GM12878 (cell line): ENCODE measurements at regions not wholly inside any gene's neighbourhood (a gene's known extent, or its start where the extent isn't known, plus 50 kb on each side); places are given as distances from the start of the nearest gene placed in this dataset.

Experiments
- ATAC-seq: fragments of 200-7000 bp; cut with Tn5 transposase; 3 replicates; pipeline ENCODE4 v1.9.1; 2020; ENCODE audit warnings: mild to moderate bottlenecking, moderate library complexity
- BruUV-seq: library from RNA; stranded (reverse); fragments of 400-500 nt; replicated peaks from 2 replicates; lab custom pipeline; 2021; lab: Mats Ljungman, UMichigan
- CTCF ChIA-PET: fragments of 300-600 bp; sonication (Branson Sonifier 250); formaldehyde crosslinking; extraction: SDS; loops from one replicate; lab custom pipeline; 2021; ENCODE audit warnings: inconsistent platforms; lab: Yijun Ruan, JAX
- POLR2A ChIA-PET: fragments of 350-600 bp; formaldehyde crosslinking; extraction: SDS; loops from one replicate; lab custom pipeline; 2021; ENCODE audit warnings: inconsistent platforms; lab: Charles Lee
- RAD21 ChIA-PET: fragments of 300-600 bp; sonication (Branson Sonifier 250); formaldehyde crosslinking; loops from one replicate; lab custom pipeline; 2023; ENCODE audit warnings: antibody characterized with exemption; ENCODE audit not compliant: unreplicated experiment; lab: Charles Lee
- SMC1A ChIA-PET: fragments of 300-600 bp; sonication (Branson Sonifier 250); formaldehyde crosslinking; loops from one replicate; lab custom pipeline; 2023; ENCODE audit not compliant: unreplicated experiment, uncharacterized antibody; lab: Charles Lee
- DNase-seq: peaks from one replicate; pipeline ENCODE4 v3.0.0-alpha.2; 2011; ENCODE audit warnings: low read depth, low spot score
- FAIRE-seq: peaks from 3 replicates; lab custom pipeline; 2011; peaks lifted over from hg19 to GRCh38; lab: Jason Lieb, UNC
- H2AFZ ChIP-seq: 2 replicates; pipeline ENCODE4 v1.6.0; 2011; ENCODE audit warnings: low read depth, low read length, control low read depth; ENCODE audit not compliant: control insufficient read depth
- H3K27ac ChIP-seq: 2 replicates; pipeline ENCODE4 v1.5.1; 2011; ENCODE audit warnings: control low read depth; ENCODE audit not compliant: control insufficient read depth, insufficient read depth
- H3K27me3 ChIP-seq, 2 experiments: replicated peaks in 1 of 2; 2 replicates each; pipeline versions ENCODE4 v1.6.0 to v1.6.1; 2011; ENCODE audit warnings: low read length in 1 of 2; ENCODE audit not compliant: control insufficient read depth in 2 of 2, insufficient read depth in 2 of 2
- H3K36me3 ChIP-seq, 2 experiments: 2 replicates each; pipeline ENCODE4 v1.5.1; 2011; ENCODE audit warnings: low read length in 1 of 2; ENCODE audit not compliant: control insufficient read depth in 2 of 2, insufficient read depth in 2 of 2
- H3K4me1 ChIP-seq: 2 replicates; pipeline ENCODE4 v1.6.1; 2011; ENCODE audit warnings: mild to moderate bottlenecking, low read length, moderate library complexity, mixed read lengths; ENCODE audit not compliant: control insufficient read depth, insufficient read depth
- H3K4me2 ChIP-seq: 2 replicates; pipeline ENCODE4 v1.6.0; 2011; ENCODE audit warnings: control low read depth; ENCODE audit not compliant: control insufficient read depth, insufficient read depth
- H3K4me3 ChIP-seq: fragments of 200-600 bp; sonication (generic); 2 replicates; pipeline ENCODE4 v1.5.1; 2016
- H3K79me2 ChIP-seq: 2 replicates; pipeline ENCODE4 v1.6.0; 2011; ENCODE audit warnings: low read length; ENCODE audit not compliant: control insufficient read depth, insufficient read depth
- H3K9ac ChIP-seq: 2 replicates; pipeline ENCODE4 v1.8.0; 2011; ENCODE audit warnings: low read length, control low read depth, mixed read lengths; ENCODE audit not compliant: control insufficient read depth, insufficient read depth
- H3K9me3 ChIP-seq: replicated peaks from 3 replicates; pipeline ENCODE4 v1.5.1; 2011; ENCODE audit warnings: mild to moderate bottlenecking, low read length; ENCODE audit not compliant: control insufficient read depth, insufficient read depth
- H4K20me1 ChIP-seq: 2 replicates; pipeline ENCODE4 v1.6.0; 2011; ENCODE audit not compliant: control insufficient read depth, insufficient read depth
- ASH2L ChIP-seq: fragments of 300-600, 200-600 bp; sonication (generic); IDR thresholded peaks from 2 replicates; pipeline ENCODE4 v1.6.1; 2017; ENCODE audit warnings: low read depth, mild to moderate bottlenecking, borderline replicate concordance
- EP300 ChIP-seq, 2 experiments: fragments of 150-350 bp in 1 of 2; IDR thresholded peaks; 2 replicates each; pipeline ENCODE4 v1.6.1; 2011 to 2012; ENCODE audit warnings: low read depth in 2 of 2, low read length in 2 of 2, borderline replicate concordance in 1 of 2, improper control_type of control experiment in 1 of 2, inconsistent platforms in 1 of 2; ENCODE audit not compliant: control insufficient read depth in 1 of 2
- POLR2AphosphoS5 ChIP-seq: IDR thresholded peaks from 2 replicates; pipeline ENCODE4 v1.6.1; 2011; ENCODE audit warnings: mild to moderate bottlenecking, low read length, inconsistent platforms
- SIX5 ChIP-seq: IDR thresholded peaks from 2 replicates; pipeline ENCODE4 v1.6.1; 2011; ENCODE audit warnings: mild to moderate bottlenecking, low read depth, low read length, moderate library complexity; ENCODE audit not compliant: severe bottlenecking
- STAT3 ChIP-seq: IDR thresholded peaks from 2 replicates; pipeline ENCODE4 v1.6.1; 2011; ENCODE audit warnings: low read depth, low read length, improper control_type of control experiment
- WGBS: methylation state at CpG from one replicate; pipeline ENCODE4 v1.1.6; 2016; ENCODE audit warnings: low lambda C conversion rate; ENCODE audit not compliant: insufficient replicate concordance, insufficient coverage; ENCODE audit errors: missing lambda C conversion rate; 5-methylcytosine and 5-hydroxymethylcytosine counted together
- in situ Hi-C: fragments of 300-500 bp; cut with MboI; formaldehyde crosslinking; loops from 9 replicates; pipeline ENCODE4 v1.14.3; 2018; ENCODE audit warnings: mixed read lengths
- intact Hi-C: fragments of 100-400 bp; cut with micrococcal nuclease; formaldehyde crosslinking; loops from one replicate; pipeline ENCODE4 v1.14.2; 2022; ENCODE audit not compliant: unreplicated experiment

DNA sequence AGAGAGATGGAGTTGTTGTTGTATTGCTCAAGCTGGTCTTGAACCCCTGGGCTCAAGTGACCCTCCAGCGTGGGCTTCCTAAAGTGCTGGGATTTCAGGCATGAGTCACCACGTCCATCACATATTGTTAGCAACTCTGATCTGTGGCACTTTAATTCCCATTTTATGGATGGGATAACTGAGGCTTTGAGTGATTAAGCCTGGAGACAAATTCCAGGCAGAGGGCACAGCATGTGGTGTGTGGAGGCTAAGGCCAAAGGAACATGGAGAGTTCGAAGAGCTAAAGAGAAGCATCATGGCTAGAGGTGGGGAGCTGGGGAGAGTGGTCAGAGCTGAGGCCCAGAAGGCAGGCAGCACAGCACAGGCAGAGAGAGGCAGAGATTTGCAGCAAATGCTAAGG lies 458.4 kb downstream of the XPNPEP1 start:
- Histone ChIP-seq H2AFZ (no peak overlapping the region), H3K9me3 (no peaks in the 10 kb centered on the region), H3K4me3 (no peak overlapping the region)
- no peak for FAIRE-seq
- TF ChIP-seq EP300 (IDR thresholded peaks at IDR 0.05; ENCODE audit: borderline replicate concordance in 1 of 2, control insufficient read depth in 1 of 2, low read depth in 2 of 2, low read length in 2 of 2) = no peak
- TF ChIP-seq ASH2L = no peak
- no peak for TF ChIP-seq STAT3
- TF ChIP-seq, all 136 proteins: peak for 0
- RAD21 ChIA-PET = no interaction called here
- intact Hi-C loops = no loop called here
- POLR2A ChIA-PET = no interaction called here
- no peaks in the 10 kb centered on the region for H3K36me3 ChIP-seq
- no peaks in the 10 kb centered on the region for H3K27me3 ChIP-seq
- H4K20me1 ChIP-seq = no peaks in the 10 kb centered on the region
- no peak overlapping the region for H3K9ac ChIP-seq
- H3K27ac ChIP-seq = no peak overlapping the region
- in situ Hi-C loops = no loop called here
- 14% methylated on average over 3 of the region's 3 CpGs for WGBS
- no TSS peak for BruUV-seq
- no peak overlapping the region for H3K4me2 ChIP-seq
- no peaks in the 10 kb centered on the region for H3K4me1 ChIP-seq
- SMC1A ChIA-PET = no interaction called here
- CTCF ChIA-PET = no interaction called here
- DNase-seq (no peak), ATAC-seq (no peak)
- H3K79me2 ChIP-seq = no peaks in the 10 kb centered on the region

DNA sequence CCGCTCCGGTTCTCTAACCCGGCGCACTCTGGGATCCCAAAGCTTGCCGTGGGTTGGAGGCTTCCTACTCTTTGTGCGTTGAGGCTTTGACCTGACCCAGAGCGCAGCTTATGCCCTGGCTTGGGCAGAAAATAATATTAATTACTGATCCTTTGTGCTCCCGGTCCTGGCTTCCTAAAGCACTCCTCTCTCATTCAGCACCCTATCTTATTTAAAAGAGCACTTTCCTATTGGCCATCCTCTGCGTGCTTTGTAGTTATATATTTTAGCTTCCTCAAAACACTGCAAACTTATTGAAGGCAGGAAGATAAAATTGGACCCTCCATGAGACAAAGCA lies 466.0 kb downstream of the XPNPEP1 start:
- ChIA-PET POLR2A (no interaction called here), RAD21 (no interaction called here), SMC1A (no interaction called here), CTCF (no interaction called here)
- H3K9ac ChIP-seq = no peak overlapping the region
- no peaks in the 10 kb centered on the region for H3K9me3 ChIP-seq
- DNase-seq (no peak), ATAC-seq (no peak), FAIRE-seq (no peak)
- 32% methylated on average over 9 of the region's 9 CpGs for WGBS
- H3K27me3 ChIP-seq = peaks cover 0 to 2% of the 10 kb centered on the region in 2 experiments; a peak in 3 of 4 replicates
- intact Hi-C loops = no loop called here
- no peaks in the 10 kb centered on the region for H3K36me3 ChIP-seq
- H4K20me1 ChIP-seq = no peaks in the 10 kb centered on the region
- no peak overlapping the region for H3K4me2 ChIP-seq
- no TSS peak for BruUV-seq
- H3K27ac ChIP-seq = no peak overlapping the region
- in situ Hi-C loops = no loop called here
- no peak overlapping the region for H3K4me3 ChIP-seq
- no peaks in the 10 kb centered on the region for H3K79me2 ChIP-seq
- H2AFZ ChIP-seq = no peak overlapping the region
- no peaks in the 10 kb centered on the region for H3K4me1 ChIP-seq
- TF ChIP-seq POLR2AphosphoS5 = no peak
- no peak for TF ChIP-seq SIX5
